ENCODE measurements at regions not wholly inside any gene's neighbourhood (a gene's known extent, or its start where the extent isn't known, plus 50 kb on each side); places are given as distances from the start of the nearest gene placed in this dataset.

DNA sequence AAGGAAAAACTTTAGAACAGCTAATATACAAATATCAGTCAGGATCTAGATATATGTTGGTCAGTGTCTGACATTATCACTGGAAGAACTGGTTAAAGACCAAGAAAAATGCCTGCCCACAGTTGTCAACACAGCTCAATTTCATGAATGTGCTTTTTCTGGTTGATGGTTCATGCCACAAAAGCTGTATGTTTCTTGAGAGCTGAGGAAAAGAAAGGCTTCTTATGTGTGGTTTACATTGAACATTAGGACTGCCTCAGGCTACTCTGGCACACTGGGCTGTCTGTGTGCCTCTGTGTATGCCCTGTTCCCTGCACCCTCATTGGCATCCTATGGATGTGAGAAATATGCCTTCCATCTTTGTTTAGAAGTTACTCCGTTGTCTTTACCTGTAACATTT lies 218.8 kb upstream of the RGS6 start:
- Histone ChIP-seq H3K36me3 (ENCODE audit: insufficient read depth, low read length) (peaks cover 35% of the 10 kb centered on the region; the same call in 1 of the 2 replicates), H3K9me2 (replicated peaks; ENCODE audit: low read depth, low read length) (no peaks in the 10 kb centered on the region), H4K20me1 (ENCODE audit: insufficient read depth, low read length, poor library complexity, severe bottlenecking) (no peaks in the 10 kb centered on the region), H3K4me1 (ENCODE audit: insufficient read depth, low read length, poor library complexity, severe bottlenecking) (peaks cover 5% of the 10 kb centered on the region), H3K4me2 (ENCODE audit: low read depth, low read length, poor library complexity, severe bottlenecking) (no peak overlapping the region), H3K9me3 (ENCODE audit: insufficient read depth, low read depth, low read length) (no peaks in the 10 kb centered on the region), H3K9ac (ENCODE audit: low read depth, low read length, poor library complexity, severe bottlenecking) (no peak overlapping the region), H2AFZ (ENCODE audit: low read length) (no peak overlapping the region), H3K4me3 (ENCODE audit: low read length, poor library complexity, severe bottlenecking) (no peak overlapping the region), H3K79me2 (ENCODE audit: insufficient read depth, low read length) (no peaks in the 10 kb centered on the region), H3K27me3 (ENCODE audit: insufficient read depth, low read length, poor library complexity, severe bottlenecking) (no peaks in the 10 kb centered on the region), H3F3A (ENCODE audit: low read depth) (no peaks in the 10 kb centered on the region)
- TF ChIP-seq, protein P1, sequence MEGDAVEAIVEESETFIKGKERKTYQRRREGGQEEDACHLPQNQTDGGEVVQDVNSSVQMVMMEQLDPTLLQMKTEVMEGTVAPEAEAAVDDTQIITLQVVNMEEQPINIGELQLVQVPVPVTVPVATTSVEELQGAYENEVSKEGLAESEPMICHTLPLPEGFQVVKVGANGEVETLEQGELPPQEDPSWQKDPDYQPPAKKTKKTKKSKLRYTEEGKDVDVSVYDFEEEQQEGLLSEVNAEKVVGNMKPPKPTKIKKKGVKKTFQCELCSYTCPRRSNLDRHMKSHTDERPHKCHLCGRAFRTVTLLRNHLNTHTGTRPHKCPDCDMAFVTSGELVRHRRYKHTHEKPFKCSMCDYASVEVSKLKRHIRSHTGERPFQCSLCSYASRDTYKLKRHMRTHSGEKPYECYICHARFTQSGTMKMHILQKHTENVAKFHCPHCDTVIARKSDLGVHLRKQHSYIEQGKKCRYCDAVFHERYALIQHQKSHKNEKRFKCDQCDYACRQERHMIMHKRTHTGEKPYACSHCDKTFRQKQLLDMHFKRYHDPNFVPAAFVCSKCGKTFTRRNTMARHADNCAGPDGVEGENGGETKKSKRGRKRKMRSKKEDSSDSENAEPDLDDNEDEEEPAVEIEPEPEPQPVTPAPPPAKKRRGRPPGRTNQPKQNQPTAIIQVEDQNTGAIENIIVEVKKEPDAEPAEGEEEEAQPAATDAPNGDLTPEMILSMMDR (conservative IDR thresholded peaks at IDR 0.05; ENCODE audit: low read length) = no peak
- no peak for TF ChIP-seq EZH2phosphoT487 (IDR thresholded peaks at IDR 0.05; ENCODE audit: borderline replicate concordance)

DNA sequence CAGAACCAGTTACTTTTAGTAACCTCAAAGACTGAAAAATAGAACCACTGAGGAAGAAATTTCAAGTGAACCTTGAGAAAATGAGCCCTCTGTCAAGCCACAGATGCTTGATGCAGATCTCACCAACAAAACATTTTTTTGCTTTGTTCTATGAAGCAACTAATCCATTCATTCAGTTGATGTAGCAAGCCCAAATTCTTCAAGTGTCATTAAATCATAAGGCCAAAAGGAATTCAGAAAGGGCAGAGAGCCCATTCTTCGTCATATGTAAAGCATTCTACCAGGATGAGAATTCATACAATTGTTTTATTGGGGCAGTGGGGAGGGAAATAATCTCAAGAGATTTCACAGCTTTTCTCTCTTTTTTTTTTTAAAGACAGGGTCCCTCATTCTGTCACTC lies 218.0 kb upstream of the RGS6 start:
- no peaks in the 10 kb centered on the region for H3K79me2 ChIP-seq (ENCODE audit: insufficient read depth, low read length)
- no peaks in the 10 kb centered on the region for H3F3A ChIP-seq (ENCODE audit: low read depth)
- H4K20me1 ChIP-seq (ENCODE audit: insufficient read depth, low read length, poor library complexity, severe bottlenecking) = no peaks in the 10 kb centered on the region
- H3K4me1 ChIP-seq (ENCODE audit: insufficient read depth, low read length, poor library complexity, severe bottlenecking) = peaks cover 5% of the 10 kb centered on the region
- peaks cover 36% of the 10 kb centered on the region; the same call in 1 of the 2 replicates for H3K36me3 ChIP-seq (ENCODE audit: insufficient read depth, low read length)
- no peaks in the 10 kb centered on the region for H3K9me3 ChIP-seq (ENCODE audit: insufficient read depth, low read depth, low read length)
- H3K4me3 ChIP-seq (ENCODE audit: low read length, poor library complexity, severe bottlenecking) = no peak overlapping the region
- no peaks in the 10 kb centered on the region for H3K27me3 ChIP-seq (ENCODE audit: insufficient read depth, low read length, poor library complexity, severe bottlenecking)
- no peak overlapping the region for H3K4me2 ChIP-seq (ENCODE audit: low read depth, low read length, poor library complexity, severe bottlenecking)
- TF ChIP-seq, protein P1 (conservative IDR thresholded peaks at IDR 0.05; ENCODE audit: low read length) = no peak
- no peak for TF ChIP-seq EZH2phosphoT487 (IDR thresholded peaks at IDR 0.05; ENCODE audit: borderline replicate concordance)
- no peak overlapping the region for H2AFZ ChIP-seq (ENCODE audit: low read length)
- H3K9me2 ChIP-seq (replicated peaks; ENCODE audit: low read depth, low read length) = no peaks in the 10 kb centered on the region
- H3K9ac ChIP-seq (ENCODE audit: low read depth, low read length, poor library complexity, severe bottlenecking) = no peak overlapping the region

GRCh38 chr14:71716041-71716772 lies 216.0 kb upstream of the RGS6 start:
- H3K27me3 ChIP-seq (ENCODE audit: insufficient read depth, low read length, poor library complexity, severe bottlenecking) = no peaks in the 10 kb centered on the region
- TF ChIP-seq, protein P1 (conservative IDR thresholded peaks at IDR 0.05; ENCODE audit: low read length) = no peak
- TF ChIP-seq EZH2phosphoT487 (IDR thresholded peaks at IDR 0.05; ENCODE audit: borderline replicate concordance) = no peak
- no peaks in the 10 kb centered on the region for H3K79me2 ChIP-seq (ENCODE audit: insufficient read depth, low read length)
- no peak overlapping the region for H3K9ac ChIP-seq (ENCODE audit: low read depth, low read length, poor library complexity, severe bottlenecking)
- no peaks in the 10 kb centered on the region for H3K9me2 ChIP-seq (replicated peaks; ENCODE audit: low read depth, low read length)
- no peaks in the 10 kb centered on the region for H3K4me1 ChIP-seq (ENCODE audit: insufficient read depth, low read length, poor library complexity, severe bottlenecking)
- no peak overlapping the region for H3K4me3 ChIP-seq (ENCODE audit: low read length, poor library complexity, severe bottlenecking)
- no peaks in the 10 kb centered on the region for H3K9me3 ChIP-seq (ENCODE audit: insufficient read depth, low read depth, low read length)
- no peak overlapping the region for H2AFZ ChIP-seq (ENCODE audit: low read length)
- no peak overlapping the region for H3K4me2 ChIP-seq (ENCODE audit: low read depth, low read length, poor library complexity, severe bottlenecking)
- no peaks in the 10 kb centered on the region for H4K20me1 ChIP-seq (ENCODE audit: insufficient read depth, low read length, poor library complexity, severe bottlenecking)
- H3K36me3 ChIP-seq (ENCODE audit: insufficient read depth, low read length) = peaks cover 27% of the 10 kb centered on the region; the same call in 1 of the 2 replicates
- no peaks in the 10 kb centered on the region for H3F3A ChIP-seq (ENCODE audit: low read depth)

Data from Loucy (cell line).